ENCODE measurements at regions not wholly inside any gene's neighbourhood (a gene's known extent, or its start where the extent isn't known, plus 50 kb on each side); places are given as distances from the start of the nearest gene placed in this dataset.

- no peak for TF ChIP-seq ZBTB44 (tag by site-specific recombination; IDR thresholded peaks at IDR 0.05)
- no peak for TF ChIP-seq ZNF433 (tag by site-specific recombination; IDR thresholded peaks at IDR 0.05; ENCODE audit: low read depth)
- TF ChIP-seq ZNF837 (tag by site-specific recombination; IDR thresholded peaks at IDR 0.05): no peak
- TF ChIP-seq ZNF311 (tag by site-specific recombination; IDR thresholded peaks at IDR 0.05; ENCODE audit: borderline replicate concordance): no peak
- no peak for TF ChIP-seq HOXD13 (CRISPR knock-in tag; IDR thresholded peaks at IDR 0.05; ENCODE audit: borderline replicate concordance)
- no peak for TF ChIP-seq KLF17 (tag by site-specific recombination; IDR thresholded peaks at IDR 0.05)
- no peak for TF ChIP-seq ZNF239 (tag by site-specific recombination; IDR thresholded peaks at IDR 0.05)
- TF ChIP-seq ZSCAN18 (tag by site-specific recombination; IDR thresholded peaks at IDR 0.05): no peak
These were observed 226.2 kb downstream of the ICE1 start (continued) for GRCh38 chr5:5648694-5649093.

GRCh38 chr5:5645891-5646290, 223.4 kb downstream of the ICE1 start:
- CTCF ChIA-PET: no interaction called here
- no peaks in the 10 kb centered on the region for H3K4me1 ChIP-seq (ENCODE audit: control insufficient read depth, insufficient read depth, low read length)
- no peaks in the 10 kb centered on the region for H3K9me3 ChIP-seq (ENCODE audit: control insufficient read depth, insufficient read depth, low read depth, low read length)
- POLR2A ChIA-PET: no interaction called here
- H3K4me3 ChIP-seq (ENCODE audit: low read depth, low read length): no peak overlapping the region
- no peak overlapping the region for H3K27ac ChIP-seq (ENCODE audit: extremely low read depth, low read depth, low read length)
- H3K36me3 ChIP-seq (ENCODE audit: control insufficient read depth in 2 of 2, insufficient read depth in 1 of 2, low read length in 2 of 2): no peaks in the 10 kb centered on the region
- TF ChIP-seq MZF1 (tag by site-specific recombination; IDR thresholded peaks at IDR 0.05; ENCODE audit: borderline replicate concordance) (no peak), ZNF48 (tag by site-specific recombination; IDR thresholded peaks at IDR 0.05) (no peak), ZNF530 (tag by site-specific recombination; IDR thresholded peaks at IDR 0.05; ENCODE audit: low read depth) (no peak), ZNF362 (tag by site-specific recombination; IDR thresholded peaks at IDR 0.05) (no peak), ZNF121 (tag by site-specific recombination; IDR thresholded peaks at IDR 0.05) (no peak), ZNF692 (tag by site-specific recombination; IDR thresholded peaks at IDR 0.05) (no peak), ZNF391 (tag by site-specific recombination; IDR thresholded peaks at IDR 0.05; ENCODE audit: borderline replicate concordance, low read depth) (no peak), ZNF394 (tag by site-specific recombination; IDR thresholded peaks at IDR 0.05; ENCODE audit: borderline replicate concordance) (no peak), ZBTB49 (tag by site-specific recombination; IDR thresholded peaks at IDR 0.05; ENCODE audit: low read depth) (no peak), ZNF292 (tag by site-specific recombination; IDR thresholded peaks at IDR 0.05; ENCODE audit: borderline replicate concordance, low read depth) (no peak), ZNF239 (tag by site-specific recombination; IDR thresholded peaks at IDR 0.05) (no peak), GLI2 (tag by site-specific recombination; IDR thresholded peaks at IDR 0.05; ENCODE audit: borderline replicate concordance, low read depth) (no peak), ZBTB6 (tag by site-specific recombination; IDR thresholded peaks at IDR 0.05) (no peak), ZNF114 (tag by site-specific recombination; IDR thresholded peaks at IDR 0.05) (no peak), SP3 (tag by site-specific recombination; IDR thresholded peaks at IDR 0.05) (no peak), ZSCAN18 (tag by site-specific recombination; IDR thresholded peaks at IDR 0.05) (no peak), ZNF138 (tag by site-specific recombination; IDR thresholded peaks at IDR 0.05; ENCODE audit: borderline replicate concordance) (no peak), ZNF560 (tag by site-specific recombination; IDR thresholded peaks at IDR 0.05; ENCODE audit: borderline replicate concordance) (no peak)
